ENCODE measurements at regions not wholly inside any gene's neighbourhood (a gene's known extent, or its start where the extent isn't known, plus 50 kb on each side); places are given as distances from the start of the nearest gene placed in this dataset.

- TF ChIP-seq POLR2AphosphoS5 (IDR thresholded peaks at IDR 0.05; ENCODE audit: low read depth) (no peak), EZH2 (IDR thresholded peaks at IDR 0.05; ENCODE audit: low read depth, unreplicated experiment) (no peak), ZNF462 (CRISPR knock-in tag; IDR thresholded peaks at IDR 0.05) (no peak)
- TF ChIP-seq, protein P1, sequence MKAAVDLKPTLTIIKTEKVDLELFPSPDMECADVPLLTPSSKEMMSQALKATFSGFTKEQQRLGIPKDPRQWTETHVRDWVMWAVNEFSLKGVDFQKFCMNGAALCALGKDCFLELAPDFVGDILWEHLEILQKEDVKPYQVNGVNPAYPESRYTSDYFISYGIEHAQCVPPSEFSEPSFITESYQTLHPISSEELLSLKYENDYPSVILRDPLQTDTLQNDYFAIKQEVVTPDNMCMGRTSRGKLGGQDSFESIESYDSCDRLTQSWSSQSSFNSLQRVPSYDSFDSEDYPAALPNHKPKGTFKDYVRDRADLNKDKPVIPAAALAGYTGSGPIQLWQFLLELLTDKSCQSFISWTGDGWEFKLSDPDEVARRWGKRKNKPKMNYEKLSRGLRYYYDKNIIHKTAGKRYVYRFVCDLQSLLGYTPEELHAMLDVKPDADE (IDR thresholded peaks at IDR 0.05): no peak
Observed at GRCh38 chrX:76014321-76014720, 158.5 kb upstream of the PBDC1 start (continued).

GRCh38 chrX:76026292-76026691 lies 146.6 kb upstream of the PBDC1 start:
- no peak for ATAC-seq
- H2AFZ ChIP-seq: no peak overlapping the region
- TF ChIP-seq NANOG (IDR thresholded peaks at IDR 0.05; ENCODE audit: borderline replicate concordance): no peak
- TF ChIP-seq, protein P1 (IDR thresholded peaks at IDR 0.05): no peak
- no peak for TF ChIP-seq STAT1 (IDR thresholded peaks at IDR 0.05; ENCODE audit: unreplicated experiment)
- TF ChIP-seq, protein P2, sequence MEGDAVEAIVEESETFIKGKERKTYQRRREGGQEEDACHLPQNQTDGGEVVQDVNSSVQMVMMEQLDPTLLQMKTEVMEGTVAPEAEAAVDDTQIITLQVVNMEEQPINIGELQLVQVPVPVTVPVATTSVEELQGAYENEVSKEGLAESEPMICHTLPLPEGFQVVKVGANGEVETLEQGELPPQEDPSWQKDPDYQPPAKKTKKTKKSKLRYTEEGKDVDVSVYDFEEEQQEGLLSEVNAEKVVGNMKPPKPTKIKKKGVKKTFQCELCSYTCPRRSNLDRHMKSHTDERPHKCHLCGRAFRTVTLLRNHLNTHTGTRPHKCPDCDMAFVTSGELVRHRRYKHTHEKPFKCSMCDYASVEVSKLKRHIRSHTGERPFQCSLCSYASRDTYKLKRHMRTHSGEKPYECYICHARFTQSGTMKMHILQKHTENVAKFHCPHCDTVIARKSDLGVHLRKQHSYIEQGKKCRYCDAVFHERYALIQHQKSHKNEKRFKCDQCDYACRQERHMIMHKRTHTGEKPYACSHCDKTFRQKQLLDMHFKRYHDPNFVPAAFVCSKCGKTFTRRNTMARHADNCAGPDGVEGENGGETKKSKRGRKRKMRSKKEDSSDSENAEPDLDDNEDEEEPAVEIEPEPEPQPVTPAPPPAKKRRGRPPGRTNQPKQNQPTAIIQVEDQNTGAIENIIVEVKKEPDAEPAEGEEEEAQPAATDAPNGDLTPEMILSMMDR (conservative IDR thresholded peaks at IDR 0.05; ENCODE audit: low read depth in 2 of 2): no peak
- TF ChIP-seq EZH2 (IDR thresholded peaks at IDR 0.05; ENCODE audit: low read depth, unreplicated experiment): no peak
- no peak for TF ChIP-seq JUNB (IDR thresholded peaks at IDR 0.05; ENCODE audit: unreplicated experiment)
- TF ChIP-seq, protein P3, sequence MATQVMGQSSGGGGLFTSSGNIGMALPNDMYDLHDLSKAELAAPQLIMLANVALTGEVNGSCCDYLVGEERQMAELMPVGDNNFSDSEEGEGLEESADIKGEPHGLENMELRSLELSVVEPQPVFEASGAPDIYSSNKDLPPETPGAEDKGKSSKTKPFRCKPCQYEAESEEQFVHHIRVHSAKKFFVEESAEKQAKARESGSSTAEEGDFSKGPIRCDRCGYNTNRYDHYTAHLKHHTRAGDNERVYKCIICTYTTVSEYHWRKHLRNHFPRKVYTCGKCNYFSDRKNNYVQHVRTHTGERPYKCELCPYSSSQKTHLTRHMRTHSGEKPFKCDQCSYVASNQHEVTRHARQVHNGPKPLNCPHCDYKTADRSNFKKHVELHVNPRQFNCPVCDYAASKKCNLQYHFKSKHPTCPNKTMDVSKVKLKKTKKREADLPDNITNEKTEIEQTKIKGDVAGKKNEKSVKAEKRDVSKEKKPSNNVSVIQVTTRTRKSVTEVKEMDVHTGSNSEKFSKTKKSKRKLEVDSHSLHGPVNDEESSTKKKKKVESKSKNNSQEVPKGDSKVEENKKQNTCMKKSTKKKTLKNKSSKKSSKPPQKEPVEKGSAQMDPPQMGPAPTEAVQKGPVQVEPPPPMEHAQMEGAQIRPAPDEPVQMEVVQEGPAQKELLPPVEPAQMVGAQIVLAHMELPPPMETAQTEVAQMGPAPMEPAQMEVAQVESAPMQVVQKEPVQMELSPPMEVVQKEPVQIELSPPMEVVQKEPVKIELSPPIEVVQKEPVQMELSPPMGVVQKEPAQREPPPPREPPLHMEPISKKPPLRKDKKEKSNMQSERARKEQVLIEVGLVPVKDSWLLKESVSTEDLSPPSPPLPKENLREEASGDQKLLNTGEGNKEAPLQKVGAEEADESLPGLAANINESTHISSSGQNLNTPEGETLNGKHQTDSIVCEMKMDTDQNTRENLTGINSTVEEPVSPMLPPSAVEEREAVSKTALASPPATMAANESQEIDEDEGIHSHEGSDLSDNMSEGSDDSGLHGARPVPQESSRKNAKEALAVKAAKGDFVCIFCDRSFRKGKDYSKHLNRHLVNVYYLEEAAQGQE (IDR thresholded peaks at IDR 0.05; ENCODE audit: unreplicated experiment): no peak
- no peak for TF ChIP-seq ZNF114 (CRISPR knock-in tag; IDR thresholded peaks at IDR 0.05)
- no peak for TF ChIP-seq POLR2AphosphoS5 (IDR thresholded peaks at IDR 0.05; ENCODE audit: low read depth)
- Mint-ChIP-seq H3K4me1 (no peaks in the 10 kb centered on the region), H3K36me3 (ENCODE audit: low read depth) (no peaks in the 10 kb centered on the region), H3K9me3 (no peaks in the 10 kb centered on the region), H3K4me3 (no peak overlapping the region), H3K27ac (no peak overlapping the region), H3K27me3 (ENCODE audit: insufficient read depth, low read depth, poor library complexity) (peaks cover 2% of the 10 kb centered on the region)
- H3K36me3 ChIP-seq (ENCODE audit: insufficient read depth): no peaks in the 10 kb centered on the region
- DNase-seq (ENCODE audit: low spot score): no peak
- H3K4me3 ChIP-seq: no peak overlapping the region
- no peaks in the 10 kb centered on the region for H3K79me2 ChIP-seq (replicated peaks; ENCODE audit: insufficient read depth)
- H3K27me3 ChIP-seq (ENCODE audit: insufficient read depth): no peaks in the 10 kb centered on the region
- H3K9me2 ChIP-seq (ENCODE audit: insufficient read depth): no peaks in the 10 kb centered on the region
- no peaks in the 10 kb centered on the region for H3K4me1 ChIP-seq (ENCODE audit: insufficient read depth)
- no peak overlapping the region for H3K4me2 ChIP-seq
- H3K27ac ChIP-seq (ENCODE audit: low read depth): no peak overlapping the region
- no peaks in the 10 kb centered on the region for H3F3A ChIP-seq (replicated peaks; ENCODE audit: low read depth)
- no peaks in the 10 kb centered on the region for H4K20me1 ChIP-seq (replicated peaks; ENCODE audit: insufficient read depth)

Measured in GM23338 (cell line).